GM21737 (cell line): ENCODE measurements at regions not wholly inside any gene's neighbourhood (a gene's known extent, or its start where the extent isn't known, plus 50 kb on each side); places are given as distances from the start of the nearest gene placed in this dataset.

Experiments used
- ATAC-seq: cut with Tn5 transposase; IDR thresholded peaks from one replicate; pipeline ENCODE4 v1.9.1; 2021; ENCODE audit warnings: mild to moderate bottlenecking, moderate library complexity; ENCODE audit not compliant: unreplicated experiment

GRCh38 chr14:82419933-82420332, 886.3 kb upstream of the SEL1L start:
- ATAC-seq: no peak

- ATAC-seq: no peak
Measured at GRCh38 chr14:82420871-82421270, 887.2 kb upstream of the SEL1L start.

- ATAC-seq: no peak
Measured at GRCh38 chr14:82421286-82421685, 887.6 kb upstream of the SEL1L start.

DNA sequence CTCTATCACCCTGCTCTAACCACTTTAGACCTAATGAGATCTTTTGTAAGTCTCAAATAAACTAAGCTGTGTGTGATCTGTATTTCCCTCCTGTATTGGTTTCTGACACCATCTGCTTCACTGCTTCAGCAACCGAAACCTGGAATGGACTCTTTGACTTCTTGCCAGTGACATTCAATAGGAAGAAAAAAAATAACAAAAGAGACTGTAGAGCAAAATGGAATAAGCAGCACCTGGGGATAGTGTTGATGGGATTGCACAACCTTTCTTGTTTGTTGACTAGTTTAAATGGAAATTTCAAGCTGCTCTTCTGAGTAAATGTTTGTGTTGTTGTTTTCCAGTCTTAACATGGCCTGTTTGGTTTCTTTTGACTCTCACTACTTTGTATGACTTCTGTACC, 888.6 kb upstream of the SEL1L start:
- ATAC-seq: no peak

- ATAC-seq: no peak
Measured at GRCh38 chr14:82425261-82425660, 891.6 kb upstream of the SEL1L start.

DNA sequence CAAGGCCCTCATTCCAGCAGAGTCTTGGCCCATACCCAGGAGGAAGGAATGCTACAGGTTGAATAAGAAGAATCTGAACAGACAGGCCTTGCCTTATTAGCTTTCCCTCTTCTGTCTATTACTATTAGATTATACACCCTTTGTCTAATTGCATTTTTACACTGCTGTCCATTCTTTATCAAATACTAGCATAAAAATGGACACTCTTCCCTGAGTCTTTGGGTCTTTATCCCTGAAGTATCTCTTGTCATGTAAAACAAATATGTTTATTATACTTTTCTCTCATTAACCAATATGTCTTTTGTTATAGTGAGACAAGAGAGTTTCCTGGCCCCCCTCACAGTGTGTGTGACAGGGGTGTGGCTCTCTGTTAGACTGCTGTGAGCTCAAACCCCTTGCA, 897.4 kb upstream of the SEL1L start:
- no peak for ATAC-seq

GRCh38 chr14:82432301-82433105, 898.9 kb upstream of the SEL1L start:
- ATAC-seq: no peak

GRCh38 chr14:82438436-82438835, 904.8 kb upstream of the SEL1L start:
- no peak for ATAC-seq

GRCh38 chr14:82441270-82441669, 907.6 kb upstream of the SEL1L start:
- ATAC-seq: no peak

DNA sequence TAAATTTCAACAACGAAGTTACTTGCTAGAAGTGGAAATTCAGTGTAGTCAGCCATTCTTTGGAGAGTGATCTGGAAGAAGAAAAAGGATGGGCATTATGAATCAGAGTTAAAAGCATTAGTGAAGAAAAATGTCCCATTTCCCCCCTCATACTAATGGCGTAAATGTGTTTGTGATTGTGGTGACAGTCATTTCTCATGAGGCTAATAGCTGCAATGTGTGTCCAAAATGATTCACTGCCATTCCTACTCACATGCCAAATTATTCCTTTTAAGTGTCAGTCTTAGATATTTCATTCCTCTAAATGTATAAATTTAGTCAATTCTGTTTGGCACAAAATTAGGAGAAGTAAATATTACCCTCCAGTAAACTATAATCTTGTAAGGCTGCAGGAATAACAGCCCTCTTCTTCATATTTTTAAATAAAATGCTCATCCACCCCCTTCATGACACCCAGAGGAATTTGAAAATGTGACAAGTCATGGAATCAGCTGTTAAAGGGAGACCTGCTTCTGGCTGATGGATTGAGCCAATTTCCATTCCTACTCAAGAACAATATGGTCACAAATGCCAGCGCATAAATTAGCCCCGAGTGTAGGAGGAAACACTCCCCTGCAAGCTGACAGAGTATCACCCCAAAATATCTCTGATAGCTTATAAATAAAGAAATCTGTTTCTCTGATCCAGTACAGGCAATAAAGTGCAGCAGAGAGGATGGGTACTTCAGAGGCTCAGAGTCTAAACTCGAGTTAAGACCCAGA, 912.3 kb upstream of the SEL1L start:
- no peak for ATAC-seq

- no peak for ATAC-seq
Measured at GRCh38 chr14:82447586-82447985, 913.9 kb upstream of the SEL1L start.

DNA sequence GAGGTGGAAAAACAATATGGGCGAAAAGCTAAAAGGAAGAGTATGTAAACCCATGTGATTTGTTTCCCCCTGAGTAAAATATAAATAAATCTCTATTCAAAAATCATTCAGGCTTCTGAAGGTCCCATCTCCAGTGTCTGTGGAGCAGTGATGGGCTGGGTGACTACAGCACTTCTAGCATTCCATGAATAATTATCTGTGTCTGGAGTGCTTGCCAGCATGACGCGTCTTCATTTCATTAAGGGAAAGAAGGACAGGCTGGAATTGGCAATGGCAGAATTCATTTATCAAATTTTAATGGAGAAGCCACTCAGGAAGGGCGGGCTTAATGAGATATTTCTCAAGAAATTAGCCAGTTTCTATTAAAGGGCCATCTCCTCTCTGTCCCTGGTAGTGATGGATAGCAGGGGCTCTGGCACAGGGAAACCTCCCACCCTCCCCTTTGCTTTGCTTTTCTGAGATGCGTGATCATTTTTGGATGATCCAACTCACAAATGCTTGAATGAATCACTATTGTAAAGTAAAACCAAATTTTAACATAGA, 916.3 kb upstream of the SEL1L start:
- no peak for ATAC-seq

GRCh38 chr14:82451675-82452074, 918.0 kb upstream of the SEL1L start:
- no peak for ATAC-seq

DNA sequence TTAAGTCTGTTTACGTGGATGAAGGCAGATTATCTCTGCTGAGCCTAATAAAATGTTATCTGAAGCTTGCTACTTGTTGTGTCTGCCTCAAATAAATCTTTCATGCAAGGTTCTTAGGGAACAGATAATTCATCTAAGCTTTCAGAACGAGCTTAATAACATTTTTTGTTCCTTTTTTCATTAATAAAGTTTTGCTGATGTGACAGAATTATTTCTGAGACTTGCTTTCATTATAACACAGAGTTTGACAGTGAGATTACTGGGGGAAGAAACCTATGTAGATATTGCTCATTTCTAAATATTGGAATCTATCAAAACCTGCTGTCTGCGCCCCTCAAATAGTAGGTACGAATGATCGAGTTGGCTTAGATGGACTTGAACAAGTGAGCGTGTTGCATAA, 948.7 kb upstream of the SEL1L start:
- ATAC-seq: no peak

GRCh38 chr14:82488473-82488872, 954.8 kb upstream of the SEL1L start:
- no peak for ATAC-seq

GRCh38 chr14:82490397-82490796, 956.7 kb upstream of the SEL1L start:
- no peak for ATAC-seq

DNA sequence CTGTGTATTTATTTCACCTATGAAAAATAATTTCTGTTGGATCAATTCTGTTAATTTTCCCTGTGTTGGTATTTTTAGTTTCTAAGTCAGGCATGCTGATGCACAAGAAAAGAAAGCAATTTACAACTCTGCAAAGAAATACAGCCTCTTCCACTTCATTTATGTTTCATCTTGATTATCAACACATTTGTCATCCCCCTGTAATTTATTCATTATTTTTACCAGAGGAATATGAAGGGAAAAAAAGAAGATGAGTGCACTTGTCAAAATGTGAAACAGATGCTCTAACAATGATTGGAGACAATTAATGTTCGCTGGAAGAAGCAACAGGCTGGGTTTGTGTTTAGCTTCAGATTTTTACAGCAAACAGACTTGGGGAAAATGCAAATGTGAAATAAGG, 958.5 kb upstream of the SEL1L start:
- no peak for ATAC-seq

GRCh38 chr14:82500222-82500621, 966.6 kb upstream of the SEL1L start:
- ATAC-seq: no peak

GRCh38 chr14:82501554-82501953, 967.9 kb upstream of the SEL1L start:
- no peak for ATAC-seq

- ATAC-seq: no peak
Measured at GRCh38 chr14:82502043-82502442, 968.4 kb upstream of the SEL1L start.

DNA sequence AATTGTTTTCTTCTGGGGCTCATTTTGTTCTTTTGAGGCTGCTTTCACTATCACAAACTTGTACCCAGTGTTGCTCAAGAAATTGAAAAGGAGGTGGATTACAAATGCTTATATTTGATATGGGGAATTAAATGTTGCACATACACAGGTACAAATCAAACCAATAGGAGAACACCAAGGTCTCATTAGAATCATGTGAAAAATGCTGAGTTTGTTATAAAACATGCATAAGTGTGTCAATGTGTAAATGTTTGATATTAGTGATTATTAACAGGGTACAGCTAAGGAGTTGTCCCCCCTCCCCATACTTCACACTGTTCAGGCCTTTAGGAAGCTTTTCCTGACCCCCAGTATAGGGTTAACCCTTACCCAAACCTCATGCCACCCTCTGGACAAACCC, 971.2 kb upstream of the SEL1L start:
- no peak for ATAC-seq

DNA sequence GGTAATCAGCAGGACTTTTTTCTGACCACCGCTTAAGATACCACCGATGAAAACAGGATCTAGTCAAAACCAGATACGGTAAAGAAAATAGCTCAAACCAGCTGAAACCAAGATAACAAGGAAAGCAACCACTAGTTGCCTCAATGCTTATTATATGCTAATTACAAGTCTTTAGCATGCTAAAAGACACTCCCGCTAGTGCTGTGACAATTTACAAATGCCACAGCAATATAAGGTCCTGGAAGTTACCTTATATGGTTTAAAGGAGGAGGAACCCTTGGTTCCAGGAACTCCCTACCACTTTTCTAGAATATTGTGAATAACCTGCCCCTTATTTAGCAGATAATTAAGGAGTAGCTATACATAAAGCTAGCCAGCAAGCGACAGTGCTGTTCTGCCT, 976.4 kb upstream of the SEL1L start:
- ATAC-seq: no peak
